HepG2 (cell line): ENCODE measurements at regions not wholly inside any gene's neighbourhood (a gene's known extent, or its start where the extent isn't known, plus 50 kb on each side); places are given as distances from the start of the nearest gene placed in this dataset.

Source experiments
- ATAC-seq: fragments of 200-7000 bp; cut with Tn5 transposase; 3 replicates; pipeline ENCODE4 v1.9.1; 2020; ENCODE audit warnings: mild to moderate bottlenecking, moderate library complexity
- BruUV-seq: library from RNA; stranded (reverse); fragments of 400-500 nt; replicated peaks from 2 replicates; lab custom pipeline; 2021; lab: Mats Ljungman, UMichigan
- CTCF ChIA-PET: fragments of 300-600 bp; formaldehyde crosslinking; extraction: SDS; loops from one replicate; lab custom pipeline; 2021; ENCODE audit warnings: low total read pairs, inconsistent platforms, low intra/inter-chr PET ratio; lab: Yijun Ruan, JAX
- POLR2A ChIA-PET: fragments of 350-600 bp; sonication (Branson Sonifier 250); formaldehyde crosslinking; loops from one replicate; lab custom pipeline; 2020; ENCODE audit warnings: antibody characterized with exemption, inconsistent platforms; lab: Yijun Ruan, JAX
- DNase-seq: peaks from one replicate; pipeline ENCODE4 v3.0.0-alpha.2; 2015; ENCODE audit warnings: low spot score
- FAIRE-seq: peaks from 3 replicates; lab custom pipeline; 2011; peaks lifted over from hg19 to GRCh38; lab: Jason Lieb, UNC
- H2AFZ ChIP-seq: one replicate; pipeline ENCODE4 v1.6.1; 2011; ENCODE audit warnings: low read length, inconsistent platforms
- H3K27ac ChIP-seq: fragments of 300-600 bp; 3 replicates; pipeline ENCODE4 v1.8.0; 2011; ENCODE audit warnings: mixed run types, mild to moderate bottlenecking, mixed read lengths, low read length, inconsistent platforms; ENCODE audit not compliant: insufficient read depth; ENCODE audit errors: extremely low read length
- H3K27me3 ChIP-seq, 2 experiments: fragments of 200-600 bp in 1 of 2; 2 replicates in 1 of 2; 3 replicates in 1 of 2; pipeline versions ENCODE4 v1.6.0 to v1.8.0; 2011; ENCODE audit warnings: low read length in 2 of 2, mild to moderate bottlenecking in 2 of 2, moderate library complexity in 2 of 2, inconsistent platforms in 1 of 2; ENCODE audit not compliant: insufficient read depth in 2 of 2, control insufficient read depth in 1 of 2
- H3K36me3 ChIP-seq, 2 experiments: fragments of 200-600 bp in 1 of 2; replicated peaks in 1 of 2; 2 replicates in 1 of 2; 3 replicates in 1 of 2; pipeline versions ENCODE4 v1.5.1 to v1.8.0; 2011; ENCODE audit warnings: low read length in 2 of 2, inconsistent platforms in 1 of 2; ENCODE audit not compliant: insufficient read depth in 2 of 2, control insufficient read depth in 1 of 2
- H3K4me1 ChIP-seq: 2 replicates; pipeline ENCODE4 v1.5.1; 2012; ENCODE audit warnings: low read length, inconsistent platforms; ENCODE audit not compliant: insufficient read depth
- H3K4me2 ChIP-seq: 2 replicates; pipeline ENCODE4 v1.6.0; 2011; ENCODE audit warnings: low read depth, low read length, inconsistent platforms
- H3K4me3 ChIP-seq, 3 experiments: fragments of 200-600 bp in 1 of 3; sonication (generic), shearing (Covaris generic) in 1 of 3; replicated peaks in 1 of 3; 2 replicates each; pipeline ENCODE4 v1.5.1; 2011 to 2016; ENCODE audit warnings: low read length in 3 of 3, inconsistent platforms in 2 of 3, low read depth in 2 of 3, mild to moderate bottlenecking in 2 of 3, control low read depth in 1 of 3, mixed read lengths in 1 of 3; ENCODE audit not compliant: insufficient read depth in 1 of 3
- H3K79me2 ChIP-seq: one replicate; pipeline ENCODE4 v1.6.1; 2011; ENCODE audit warnings: low read length, inconsistent platforms; ENCODE audit not compliant: insufficient read depth
- H3K9ac ChIP-seq: 2 replicates; pipeline ENCODE4 v1.6.0; 2011; ENCODE audit warnings: mild to moderate bottlenecking, low read depth, low read length, inconsistent platforms; ENCODE audit not compliant: insufficient read depth
- H3K9me3 ChIP-seq: 2 replicates; pipeline ENCODE4 v1.5.1; 2012; ENCODE audit warnings: mild to moderate bottlenecking, low read length
- H4K20me1 ChIP-seq: 2 replicates; pipeline ENCODE4 v1.6.0; 2011; ENCODE audit warnings: inconsistent platforms, mild to moderate bottlenecking, low read length, moderate library complexity; ENCODE audit not compliant: insufficient read depth
- BHLHE40 ChIP-seq: IDR thresholded peaks from 2 replicates; pipeline ENCODE4 v1.6.1; 2011; ENCODE audit warnings: low read length, improper control_type of control experiment
- MIER3 ChIP-seq: IDR thresholded peaks from 2 replicates; pipeline ENCODE4 v1.6.1; 2016; ENCODE audit warnings: missing compliant biosample characterization, borderline replicate concordance
- MXD4 ChIP-seq: IDR thresholded peaks from 2 replicates; pipeline ENCODE4 v1.6.1; 2016; ENCODE audit warnings: mild to moderate bottlenecking, missing biosample characterization, missing genetic modification reagents
- PAX8 ChIP-seq: sonication (generic); formaldehyde crosslinking; IDR thresholded peaks from 2 replicates; pipeline ENCODE4 v1.8.0; 2022; ENCODE audit warnings: mild to moderate bottlenecking, missing genetic modification reagents, borderline replicate concordance
- RARG ChIP-seq: sonication (generic); formaldehyde crosslinking; IDR thresholded peaks from 2 replicates; pipeline ENCODE4 v1.4.0; 2020; ENCODE audit warnings: low read depth, mild to moderate bottlenecking, missing genetic modification reagents
- ZNF274 ChIP-seq: sonication (generic); formaldehyde crosslinking; IDR thresholded peaks from 2 replicates; pipeline ENCODE4 v1.5.1; 2020; ENCODE audit warnings: mild to moderate bottlenecking, missing genetic modification reagents
- ZNF652 ChIP-seq: IDR thresholded peaks from 2 replicates; pipeline ENCODE4 v1.6.1; 2016; ENCODE audit warnings: low read depth, borderline replicate concordance
- ZNF749 ChIP-seq: sonication (generic); formaldehyde crosslinking; IDR thresholded peaks from 2 replicates; pipeline ENCODE4 v1.8.0; 2022; ENCODE audit warnings: mild to moderate bottlenecking, missing genetic modification reagents, moderate library complexity, borderline replicate concordance
- ZNF75D ChIP-seq: sonication (generic); formaldehyde crosslinking; IDR thresholded peaks from 2 replicates; pipeline ENCODE4 v1.8.1; 2023; ENCODE audit warnings: missing genetic modification reagents, mild to moderate bottlenecking, borderline replicate concordance
- ZNF782 ChIP-seq: sonication (generic); formaldehyde crosslinking; IDR thresholded peaks from 2 replicates; pipeline ENCODE4 v1.4.0; 2020; ENCODE audit warnings: missing genetic modification reagents, mild to moderate bottlenecking, borderline replicate concordance
- ZSCAN30 ChIP-seq: sonication (generic); formaldehyde crosslinking; IDR thresholded peaks from 2 replicates; pipeline ENCODE4 v1.5.0; 2020; ENCODE audit warnings: mild to moderate bottlenecking, missing genetic modification reagents
- WGBS: methylation state at CpG from one replicate; pipeline ENCODE4 v1.1.6; 2017; ENCODE audit warnings: low lambda C conversion rate; 5-methylcytosine and 5-hydroxymethylcytosine counted together
- in situ Hi-C: cut with HindIII; loops from 2 replicates; pipeline ENCODE4 v1.10.0; 2017; ENCODE audit warnings: low pct_unique_long_range_greater_than_20kb; ENCODE audit not compliant: extremely low pct_ligation_motif_present
- intact Hi-C: fragments of 100-400 bp; cut with micrococcal nuclease; formaldehyde crosslinking; loops from one replicate; pipeline ENCODE4 v1.10.0; 2022; ENCODE audit not compliant: unreplicated experiment
- TF ChIP-seq, protein P1 (sequence below): sonication (generic); formaldehyde crosslinking; IDR thresholded peaks from 2 replicates; pipeline ENCODE4 v1.5.1; 2020; ENCODE audit warnings: missing genetic modification reagents, mild to moderate bottlenecking, borderline replicate concordance
- TF ChIP-seq, protein P2 (sequence below): sonication (generic); formaldehyde crosslinking; IDR thresholded peaks from 2 replicates; pipeline ENCODE4 v1.5.0; 2020; ENCODE audit warnings: mild to moderate bottlenecking, missing genetic modification reagents
- TF ChIP-seq, protein P3 (sequence below): sonication (generic); formaldehyde crosslinking; IDR thresholded peaks from 2 replicates; pipeline ENCODE4 v1.8.1; 2023; ENCODE audit warnings: mild to moderate bottlenecking, missing genetic modification reagents

DNA sequence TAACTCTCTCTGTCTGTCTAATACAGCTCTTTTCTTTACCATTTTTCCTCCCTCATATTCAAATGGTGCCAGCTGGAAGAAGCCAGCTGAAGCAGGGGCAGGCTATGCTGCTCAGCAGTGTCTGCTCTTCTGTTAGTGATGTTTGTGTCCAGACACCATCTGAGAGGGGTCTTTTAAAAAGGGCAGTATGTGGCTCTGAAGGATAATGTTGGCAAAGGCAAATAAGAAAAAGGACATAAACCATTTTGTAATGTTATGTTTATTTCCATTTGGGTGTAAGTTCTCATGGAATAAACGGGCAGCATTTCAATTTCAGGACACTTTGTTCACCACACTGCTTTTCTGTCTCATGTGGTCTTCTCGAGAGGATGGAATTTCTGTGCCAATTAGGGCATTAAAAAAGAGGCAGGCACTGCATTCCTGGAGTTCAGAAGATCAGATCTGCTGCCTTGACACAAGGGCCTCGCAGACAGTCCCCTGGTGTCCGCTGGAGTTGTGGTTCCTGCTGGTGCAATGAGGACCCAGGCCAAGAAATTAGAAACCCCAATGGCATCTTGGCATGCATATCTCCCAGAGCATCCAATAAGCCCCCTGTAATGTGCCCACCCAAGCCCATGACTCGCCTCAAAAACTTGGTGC is 109.0 kb upstream of the ELMO1 start (continued):
- TF ChIP-seq MIER3 (CRISPR knock-in tag) (no peak), BHLHE40 (no peak), ZNF75D (CRISPR knock-in tag) (no peak)
- TF ChIP-seq, protein P1, sequence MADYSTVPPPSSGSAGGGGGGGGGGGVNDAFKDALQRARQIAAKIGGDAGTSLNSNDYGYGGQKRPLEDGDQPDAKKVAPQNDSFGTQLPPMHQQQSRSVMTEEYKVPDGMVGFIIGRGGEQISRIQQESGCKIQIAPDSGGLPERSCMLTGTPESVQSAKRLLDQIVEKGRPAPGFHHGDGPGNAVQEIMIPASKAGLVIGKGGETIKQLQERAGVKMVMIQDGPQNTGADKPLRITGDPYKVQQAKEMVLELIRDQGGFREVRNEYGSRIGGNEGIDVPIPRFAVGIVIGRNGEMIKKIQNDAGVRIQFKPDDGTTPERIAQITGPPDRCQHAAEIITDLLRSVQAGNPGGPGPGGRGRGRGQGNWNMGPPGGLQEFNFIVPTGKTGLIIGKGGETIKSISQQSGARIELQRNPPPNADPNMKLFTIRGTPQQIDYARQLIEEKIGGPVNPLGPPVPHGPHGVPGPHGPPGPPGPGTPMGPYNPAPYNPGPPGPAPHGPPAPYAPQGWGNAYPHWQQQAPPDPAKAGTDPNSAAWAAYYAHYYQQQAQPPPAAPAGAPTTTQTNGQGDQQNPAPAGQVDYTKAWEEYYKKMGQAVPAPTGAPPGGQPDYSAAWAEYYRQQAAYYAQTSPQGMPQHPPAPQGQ (CRISPR knock-in tag), result no peak
- TF ChIP-seq, protein P2, sequence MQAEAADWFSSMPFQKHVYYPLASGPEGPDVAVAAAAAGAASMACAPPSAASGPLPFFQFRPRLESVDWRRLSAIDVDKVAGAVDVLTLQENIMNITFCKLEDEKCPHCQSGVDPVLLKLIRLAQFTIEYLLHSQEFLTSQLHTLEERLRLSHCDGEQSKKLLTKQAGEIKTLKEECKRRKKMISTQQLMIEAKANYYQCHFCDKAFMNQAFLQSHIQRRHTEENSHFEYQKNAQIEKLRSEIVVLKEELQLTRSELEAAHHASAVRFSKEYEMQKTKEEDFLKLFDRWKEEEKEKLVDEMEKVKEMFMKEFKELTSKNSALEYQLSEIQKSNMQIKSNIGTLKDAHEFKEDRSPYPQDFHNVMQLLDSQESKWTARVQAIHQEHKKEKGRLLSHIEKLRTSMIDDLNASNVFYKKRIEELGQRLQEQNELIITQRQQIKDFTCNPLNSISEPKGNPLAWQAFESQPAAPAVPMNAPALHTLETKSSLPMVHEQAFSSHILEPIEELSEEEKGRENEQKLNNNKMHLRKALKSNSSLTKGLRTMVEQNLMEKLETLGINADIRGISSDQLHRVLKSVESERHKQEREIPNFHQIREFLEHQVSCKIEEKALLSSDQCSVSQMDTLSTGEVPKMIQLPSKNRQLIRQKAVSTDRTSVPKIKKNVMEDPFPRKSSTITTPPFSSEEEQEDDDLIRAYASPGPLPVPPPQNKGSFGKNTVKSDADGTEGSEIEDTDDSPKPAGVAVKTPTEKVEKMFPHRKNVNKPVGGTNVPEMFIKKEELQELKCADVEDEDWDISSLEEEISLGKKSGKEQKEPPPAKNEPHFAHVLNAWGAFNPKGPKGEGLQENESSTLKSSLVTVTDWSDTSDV (CRISPR knock-in tag), result no peak

DNA sequence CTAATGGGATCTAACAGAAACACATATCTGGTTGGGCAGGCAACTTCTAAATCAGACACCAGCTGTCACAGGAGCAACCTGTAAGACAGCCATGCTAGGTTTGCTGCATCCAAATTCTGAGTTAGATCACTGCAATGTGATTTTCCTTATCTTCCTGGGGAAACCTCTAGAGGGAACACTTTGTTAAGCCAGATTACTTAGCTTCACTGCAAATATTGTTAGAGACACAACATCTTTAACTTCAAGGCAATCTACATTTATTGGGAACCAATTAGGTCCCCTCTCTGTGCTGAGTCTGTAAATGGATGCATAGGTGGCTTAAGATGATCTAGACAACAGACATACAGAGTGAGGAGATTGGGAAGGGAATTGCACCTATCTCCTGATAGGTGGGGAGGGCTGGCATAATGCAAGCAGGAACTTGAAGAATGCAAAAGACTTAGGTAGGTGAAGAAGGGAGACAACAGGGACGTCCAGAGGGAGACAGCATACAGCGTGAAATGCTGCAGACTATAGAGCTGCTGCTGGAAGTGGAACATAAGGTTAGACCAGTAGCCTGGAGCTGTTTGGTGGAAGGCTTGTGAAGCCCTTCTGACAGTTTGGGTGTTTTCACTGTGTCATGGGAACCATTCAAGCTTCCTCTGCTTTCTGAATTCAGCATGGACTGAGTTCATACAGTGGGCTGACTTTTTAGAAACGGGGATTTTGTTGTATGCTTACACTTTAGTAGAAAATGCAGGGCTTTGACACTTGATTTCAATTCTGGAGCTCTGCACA is 109.8 kb upstream of the ELMO1 start:
- no peak overlapping the region for H3K4me2 ChIP-seq
- FAIRE-seq (no peak), ATAC-seq (no peak), DNase-seq (no peak)
- H4K20me1 ChIP-seq, result no peaks in the 10 kb centered on the region
- no TSS peak for BruUV-seq
- H3K4me1 ChIP-seq, result no peaks in the 10 kb centered on the region
- H3K27ac ChIP-seq, result no peak overlapping the region
- ChIA-PET CTCF (no interaction called here), POLR2A (no interaction called here)
- intact Hi-C loops (no loop called here), in situ Hi-C loops (no loop called here)
- no peak overlapping the region for H3K4me3 ChIP-seq
- WGBS, result 0% methylated on average over 3 of the region's 3 CpGs
- H3K9me3 ChIP-seq, result no peaks in the 10 kb centered on the region
- no peaks in the 10 kb centered on the region for H3K36me3 ChIP-seq
- H3K79me2 ChIP-seq, result no peaks in the 10 kb centered on the region
- H3K27me3 ChIP-seq, result no peaks in the 10 kb centered on the region
- H3K9ac ChIP-seq, result no peak overlapping the region
- no peak overlapping the region for H2AFZ ChIP-seq
- TF ChIP-seq, protein P3, sequence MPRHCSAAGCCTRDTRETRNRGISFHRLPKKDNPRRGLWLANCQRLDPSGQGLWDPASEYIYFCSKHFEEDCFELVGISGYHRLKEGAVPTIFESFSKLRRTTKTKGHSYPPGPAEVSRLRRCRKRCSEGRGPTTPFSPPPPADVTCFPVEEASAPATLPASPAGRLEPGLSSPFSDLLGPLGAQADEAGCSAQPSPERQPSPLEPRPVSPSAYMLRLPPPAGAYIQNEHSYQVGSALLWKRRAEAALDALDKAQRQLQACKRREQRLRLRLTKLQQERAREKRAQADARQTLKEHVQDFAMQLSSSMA (CRISPR knock-in tag), result no peak
- TF ChIP-seq ZNF274 (CRISPR knock-in tag) (no peak), RARG (CRISPR knock-in tag) (no peak), ZNF782 (CRISPR knock-in tag) (no peak), ZSCAN30 (CRISPR knock-in tag) (no peak), ZNF749 (no peak), ZNF652 (no peak), MXD4 (CRISPR knock-in tag) (no peak), PAX8 (CRISPR knock-in tag) (no peak)
